Upper lobe of left lung (tissue), 4 donors: ENCODE measurements at regions not wholly inside any gene's neighbourhood (a gene's known extent, or its start where the extent isn't known, plus 50 kb on each side); places are given as distances from the start of the nearest gene placed in this dataset.

Source experiments
- CTCF ChIP-seq, 6 experiments: fragments of 450-650 bp in 4 of 6; fragments of 200-600 bp in 2 of 6; sonication (generic) in 2 of 6; IDR thresholded peaks; one replicate each; pipeline ENCODE4 v1.5.1; 2016 to 2019; ENCODE audit warnings: antibody characterized with exemption in 6 of 6
- POLR2A ChIP-seq, 4 donors: fragments of 450-650 bp; IDR thresholded peaks; one replicate each; pipeline ENCODE4 v1.5.1; 2016 to 2017; ENCODE audit warnings: antibody characterized with exemption in 4 of 4, mild to moderate bottlenecking in 2 of 4
- POLR2AphosphoS5 ChIP-seq, 2 donors: sonication (generic); formaldehyde crosslinking; IDR thresholded peaks; one replicate each; pipeline ENCODE4 v1.5.1; 2017; ENCODE audit warnings: antibody characterized with exemption in 2 of 2

- no peak for TF ChIP-seq POLR2A (IDR thresholded peaks at IDR 0.05)
- no peak for TF ChIP-seq CTCF (IDR thresholded peaks at IDR 0.05)
- no peak for TF ChIP-seq POLR2AphosphoS5 (IDR thresholded peaks at IDR 0.05)
Observed at GRCh38 chr2:8265476-8266226, 416.2 kb upstream of the ID2 start.
